GM23338 (cell line): ENCODE measurements at regions not wholly inside any gene's neighbourhood (a gene's known extent, or its start where the extent isn't known, plus 50 kb on each side); places are given as distances from the start of the nearest gene placed in this dataset.

Experiments used
- ATAC-seq: fragments of 200-7000 bp; cut with Tn5 transposase; 3 replicates; pipeline ENCODE4 v1.9.1; 2020
- DNase-seq: peaks from one replicate; pipeline ENCODE4 v3.0.0-alpha.2; 2015; ENCODE audit warnings: low spot score
- H2AFZ ChIP-seq: fragments of 200-600 bp; sonication (generic); 2 replicates; pipeline ENCODE4 v1.8.0; 2016; ENCODE audit warnings: antibody characterized with exemption, mild to moderate bottlenecking, moderate library complexity
- H3F3A ChIP-seq: fragments of 200-600 bp; sonication (generic); replicated peaks from 2 replicates; pipeline ENCODE4 v1.8.0; 2017; ENCODE audit warnings: antibody characterized with exemption, mixed run types, low read depth
- H3K27ac ChIP-seq: fragments of 200-600 bp; sonication (generic); 2 replicates; pipeline ENCODE4 v1.6.1; 2016; ENCODE audit warnings: low read depth
- H3K27me3 ChIP-seq: fragments of 200-600 bp; sonication (generic); 2 replicates; pipeline ENCODE4 v1.8.0; 2016; ENCODE audit warnings: mild to moderate bottlenecking, mixed run types, moderate library complexity; ENCODE audit not compliant: insufficient read depth
- H3K36me3 ChIP-seq: fragments of 200-600 bp; sonication (generic); 2 replicates; pipeline ENCODE4 v1.8.0; 2016; ENCODE audit warnings: mild to moderate bottlenecking; ENCODE audit not compliant: insufficient read depth
- H3K4me1 ChIP-seq: fragments of 200-600 bp; sonication (generic); 2 replicates; pipeline ENCODE4 v1.8.0; 2016; ENCODE audit warnings: mild to moderate bottlenecking, moderate library complexity; ENCODE audit not compliant: insufficient read depth
- H3K4me2 ChIP-seq: fragments of 200-600 bp; sonication (generic); 2 replicates; pipeline ENCODE4 v1.7.1; 2017; ENCODE audit warnings: mixed run types
- H3K4me3 ChIP-seq: fragments of 200-600 bp; sonication (generic); 2 replicates; pipeline ENCODE4 v1.6.1; 2016; ENCODE audit warnings: mixed run types
- H3K79me2 ChIP-seq: fragments of 200-600 bp; sonication (generic); replicated peaks from 2 replicates; pipeline ENCODE4 v1.8.0; 2017; ENCODE audit warnings: mild to moderate bottlenecking; ENCODE audit not compliant: insufficient read depth
- H3K9me2 ChIP-seq: fragments of 200-600 bp; sonication (generic); 2 replicates; pipeline ENCODE4 v1.8.0; 2017; ENCODE audit not compliant: insufficient read depth
- H4K20me1 ChIP-seq: fragments of 200-600 bp; sonication (generic); replicated peaks from 2 replicates; pipeline ENCODE4 v1.8.0; 2017; ENCODE audit warnings: mild to moderate bottlenecking; ENCODE audit not compliant: insufficient read depth
- H3K27ac Mint-ChIP-seq: 2 replicates; pipeline ENCODE4 v1.8.0; 2020; ENCODE audit warnings: inconsistent platforms, mild to moderate bottlenecking, moderate library complexity, mixed read lengths
- H3K27me3 Mint-ChIP-seq: 3 replicates; pipeline ENCODE4 v1.8.0; 2022; ENCODE audit warnings: low read depth, mild to moderate bottlenecking, moderate library complexity, mixed read lengths, inconsistent platforms; ENCODE audit not compliant: insufficient read depth, poor library complexity
- H3K36me3 Mint-ChIP-seq: 3 replicates; pipeline ENCODE4 v1.8.0; 2021; ENCODE audit warnings: low read depth, mild to moderate bottlenecking, inconsistent platforms, moderate library complexity, mixed read lengths
- H3K4me1 Mint-ChIP-seq: 3 replicates; pipeline ENCODE4 v1.8.0; 2020; ENCODE audit warnings: mild to moderate bottlenecking, inconsistent platforms, mixed read lengths
- H3K4me3 Mint-ChIP-seq: 3 replicates; pipeline ENCODE4 v1.8.0; 2021; ENCODE audit warnings: moderate library complexity, mild to moderate bottlenecking, inconsistent platforms, mixed read lengths
- H3K9me3 Mint-ChIP-seq: 3 replicates; pipeline ENCODE4 v1.8.0; 2020; ENCODE audit warnings: moderate library complexity, mild to moderate bottlenecking, inconsistent platforms, mixed read lengths
- CREB1 ChIP-seq: fragments of 250-450 bp; sonication (Bioruptor Pico); IDR thresholded peaks from 2 replicates; pipeline ENCODE4 v1.5.0; 2020; ENCODE audit warnings: low read depth, mild to moderate bottlenecking, moderate library complexity
- EZH2 ChIP-seq: fragments of 200-600 bp; sonication (generic); IDR thresholded peaks from one replicate; pipeline ENCODE4 v1.8.0; 2017; ENCODE audit warnings: antibody characterized with exemption, mild to moderate bottlenecking, low read depth; ENCODE audit not compliant: unreplicated experiment
- EZH2phosphoT487 ChIP-seq: fragments of 200-600 bp; sonication (generic); IDR thresholded peaks from one replicate; pipeline ENCODE4 v1.8.1; 2018; ENCODE audit warnings: antibody characterized with exemption; ENCODE audit not compliant: unreplicated experiment
- JUNB ChIP-seq: IDR thresholded peaks from one replicate; pipeline ENCODE4 v1.6.1; 2016; ENCODE audit warnings: antibody characterized with exemption; ENCODE audit not compliant: unreplicated experiment
- NANOG ChIP-seq: IDR thresholded peaks from 2 replicates; pipeline ENCODE4 v1.6.1; 2016; ENCODE audit warnings: antibody characterized with exemption, borderline replicate concordance
- POLR2AphosphoS5 ChIP-seq: IDR thresholded peaks from 2 replicates; pipeline ENCODE4 v1.6.1; 2016; ENCODE audit warnings: antibody characterized with exemption, low read depth
- STAT1 ChIP-seq: IDR thresholded peaks from one replicate; pipeline ENCODE4 v1.6.1; 2016; ENCODE audit warnings: antibody characterized with exemption; ENCODE audit not compliant: unreplicated experiment
- ZNF114 ChIP-seq: fragments of 250-450 bp; sonication (Bioruptor Pico); IDR thresholded peaks from 2 replicates; pipeline ENCODE4 v1.5.0; 2020; ENCODE audit warnings: mild to moderate bottlenecking, moderate library complexity
- ZNF331 ChIP-seq: fragments of 250-450 bp; sonication (Bioruptor Pico); IDR thresholded peaks from 2 replicates; pipeline ENCODE4 v1.5.0; 2020; ENCODE audit warnings: low read depth, mild to moderate bottlenecking, moderate library complexity
- TF ChIP-seq, protein P1 (sequence below), 2 experiments: fragments of 200-600 bp in 1 of 2; sonication (generic) in 1 of 2; conservative IDR thresholded peaks; 2 replicates each; pipeline versions ENCODE4 v1.5.1 to v1.6.1; 2016 to 2017; ENCODE audit warnings: antibody characterized with exemption in 2 of 2, low read depth in 2 of 2, mild to moderate bottlenecking in 2 of 2, moderate library complexity in 1 of 2
- TF ChIP-seq, protein P2 (sequence below): IDR thresholded peaks from 2 replicates; pipeline ENCODE4 v1.6.1; 2016; ENCODE audit warnings: antibody characterized with exemption
- TF ChIP-seq, protein P3 (sequence below): fragments of 250-450 bp; sonication (Bioruptor Pico); IDR thresholded peaks from 2 replicates; pipeline ENCODE4 v1.5.0; 2020; ENCODE audit warnings: mild to moderate bottlenecking, moderate library complexity
- TF ChIP-seq, protein P4 (sequence below): IDR thresholded peaks from one replicate; pipeline ENCODE4 v1.6.1; 2018; ENCODE audit warnings: antibody characterized with exemption; ENCODE audit not compliant: unreplicated experiment

DNA sequence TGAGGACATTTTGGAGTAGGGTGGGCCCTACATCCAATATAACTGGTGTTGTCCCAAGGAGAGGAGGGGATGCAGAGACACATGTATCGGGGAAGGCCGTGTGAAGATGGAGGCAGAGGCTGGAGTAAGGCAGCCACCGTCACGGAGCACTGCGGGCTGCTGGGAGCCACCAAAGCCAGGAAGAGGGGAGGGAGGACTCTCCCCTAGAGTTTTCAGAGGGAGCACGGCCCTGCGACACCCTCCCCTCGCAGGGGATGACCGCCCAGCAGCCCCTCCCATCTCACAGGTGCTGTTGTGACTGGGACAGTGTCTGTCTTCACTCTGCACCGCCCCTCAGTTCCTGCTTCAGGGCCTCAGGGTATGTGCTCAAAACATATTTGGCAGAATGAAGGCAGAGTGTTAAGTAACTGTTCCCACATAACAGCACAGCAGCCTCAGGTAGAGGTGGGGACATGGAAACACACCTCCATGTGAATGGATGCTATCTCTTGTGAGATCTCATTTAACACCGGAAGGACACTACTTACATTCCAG, 82.2 kb downstream of the RBFOX3 start:
- peaks cover 6% of the 10 kb centered on the region; the same call in 1 of the 2 replicates for H3K4me1 ChIP-seq
- no peaks in the 10 kb centered on the region for H3F3A ChIP-seq
- Mint-ChIP-seq H3K4me3 (no peak overlapping the region), H3K36me3 (no peaks in the 10 kb centered on the region), H3K27me3 (peaks cover 16% of the 10 kb centered on the region), H3K4me1 (peaks cover 35% of the 10 kb centered on the region), H3K27ac (no peak overlapping the region), H3K9me3 (no peaks in the 10 kb centered on the region)
- H3K9me2 ChIP-seq, result 0 out of 2 replicates have a peak, but pooled peaks cover 8% of the 10 kb centered on the region
- no peaks in the 10 kb centered on the region for H3K27me3 ChIP-seq
- H3K36me3 ChIP-seq, result no peaks in the 10 kb centered on the region
- H4K20me1 ChIP-seq, result no peaks in the 10 kb centered on the region
- H3K27ac ChIP-seq, result no peak overlapping the region
- TF ChIP-seq NANOG (no peak), ZNF114 (CRISPR knock-in tag) (no peak), STAT1 (no peak), CREB1 (no peak), EZH2phosphoT487 (no peak), ZNF331 (CRISPR knock-in tag) (no peak), EZH2 (no peak), JUNB (no peak), POLR2AphosphoS5 (no peak)
- TF ChIP-seq, protein P1, sequence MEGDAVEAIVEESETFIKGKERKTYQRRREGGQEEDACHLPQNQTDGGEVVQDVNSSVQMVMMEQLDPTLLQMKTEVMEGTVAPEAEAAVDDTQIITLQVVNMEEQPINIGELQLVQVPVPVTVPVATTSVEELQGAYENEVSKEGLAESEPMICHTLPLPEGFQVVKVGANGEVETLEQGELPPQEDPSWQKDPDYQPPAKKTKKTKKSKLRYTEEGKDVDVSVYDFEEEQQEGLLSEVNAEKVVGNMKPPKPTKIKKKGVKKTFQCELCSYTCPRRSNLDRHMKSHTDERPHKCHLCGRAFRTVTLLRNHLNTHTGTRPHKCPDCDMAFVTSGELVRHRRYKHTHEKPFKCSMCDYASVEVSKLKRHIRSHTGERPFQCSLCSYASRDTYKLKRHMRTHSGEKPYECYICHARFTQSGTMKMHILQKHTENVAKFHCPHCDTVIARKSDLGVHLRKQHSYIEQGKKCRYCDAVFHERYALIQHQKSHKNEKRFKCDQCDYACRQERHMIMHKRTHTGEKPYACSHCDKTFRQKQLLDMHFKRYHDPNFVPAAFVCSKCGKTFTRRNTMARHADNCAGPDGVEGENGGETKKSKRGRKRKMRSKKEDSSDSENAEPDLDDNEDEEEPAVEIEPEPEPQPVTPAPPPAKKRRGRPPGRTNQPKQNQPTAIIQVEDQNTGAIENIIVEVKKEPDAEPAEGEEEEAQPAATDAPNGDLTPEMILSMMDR (conservative IDR thresholded peaks at IDR 0.05; ENCODE audit: low read depth in 2 of 2), result no peak
- TF ChIP-seq, protein P2, sequence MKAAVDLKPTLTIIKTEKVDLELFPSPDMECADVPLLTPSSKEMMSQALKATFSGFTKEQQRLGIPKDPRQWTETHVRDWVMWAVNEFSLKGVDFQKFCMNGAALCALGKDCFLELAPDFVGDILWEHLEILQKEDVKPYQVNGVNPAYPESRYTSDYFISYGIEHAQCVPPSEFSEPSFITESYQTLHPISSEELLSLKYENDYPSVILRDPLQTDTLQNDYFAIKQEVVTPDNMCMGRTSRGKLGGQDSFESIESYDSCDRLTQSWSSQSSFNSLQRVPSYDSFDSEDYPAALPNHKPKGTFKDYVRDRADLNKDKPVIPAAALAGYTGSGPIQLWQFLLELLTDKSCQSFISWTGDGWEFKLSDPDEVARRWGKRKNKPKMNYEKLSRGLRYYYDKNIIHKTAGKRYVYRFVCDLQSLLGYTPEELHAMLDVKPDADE, result no peak
- TF ChIP-seq, protein P3, sequence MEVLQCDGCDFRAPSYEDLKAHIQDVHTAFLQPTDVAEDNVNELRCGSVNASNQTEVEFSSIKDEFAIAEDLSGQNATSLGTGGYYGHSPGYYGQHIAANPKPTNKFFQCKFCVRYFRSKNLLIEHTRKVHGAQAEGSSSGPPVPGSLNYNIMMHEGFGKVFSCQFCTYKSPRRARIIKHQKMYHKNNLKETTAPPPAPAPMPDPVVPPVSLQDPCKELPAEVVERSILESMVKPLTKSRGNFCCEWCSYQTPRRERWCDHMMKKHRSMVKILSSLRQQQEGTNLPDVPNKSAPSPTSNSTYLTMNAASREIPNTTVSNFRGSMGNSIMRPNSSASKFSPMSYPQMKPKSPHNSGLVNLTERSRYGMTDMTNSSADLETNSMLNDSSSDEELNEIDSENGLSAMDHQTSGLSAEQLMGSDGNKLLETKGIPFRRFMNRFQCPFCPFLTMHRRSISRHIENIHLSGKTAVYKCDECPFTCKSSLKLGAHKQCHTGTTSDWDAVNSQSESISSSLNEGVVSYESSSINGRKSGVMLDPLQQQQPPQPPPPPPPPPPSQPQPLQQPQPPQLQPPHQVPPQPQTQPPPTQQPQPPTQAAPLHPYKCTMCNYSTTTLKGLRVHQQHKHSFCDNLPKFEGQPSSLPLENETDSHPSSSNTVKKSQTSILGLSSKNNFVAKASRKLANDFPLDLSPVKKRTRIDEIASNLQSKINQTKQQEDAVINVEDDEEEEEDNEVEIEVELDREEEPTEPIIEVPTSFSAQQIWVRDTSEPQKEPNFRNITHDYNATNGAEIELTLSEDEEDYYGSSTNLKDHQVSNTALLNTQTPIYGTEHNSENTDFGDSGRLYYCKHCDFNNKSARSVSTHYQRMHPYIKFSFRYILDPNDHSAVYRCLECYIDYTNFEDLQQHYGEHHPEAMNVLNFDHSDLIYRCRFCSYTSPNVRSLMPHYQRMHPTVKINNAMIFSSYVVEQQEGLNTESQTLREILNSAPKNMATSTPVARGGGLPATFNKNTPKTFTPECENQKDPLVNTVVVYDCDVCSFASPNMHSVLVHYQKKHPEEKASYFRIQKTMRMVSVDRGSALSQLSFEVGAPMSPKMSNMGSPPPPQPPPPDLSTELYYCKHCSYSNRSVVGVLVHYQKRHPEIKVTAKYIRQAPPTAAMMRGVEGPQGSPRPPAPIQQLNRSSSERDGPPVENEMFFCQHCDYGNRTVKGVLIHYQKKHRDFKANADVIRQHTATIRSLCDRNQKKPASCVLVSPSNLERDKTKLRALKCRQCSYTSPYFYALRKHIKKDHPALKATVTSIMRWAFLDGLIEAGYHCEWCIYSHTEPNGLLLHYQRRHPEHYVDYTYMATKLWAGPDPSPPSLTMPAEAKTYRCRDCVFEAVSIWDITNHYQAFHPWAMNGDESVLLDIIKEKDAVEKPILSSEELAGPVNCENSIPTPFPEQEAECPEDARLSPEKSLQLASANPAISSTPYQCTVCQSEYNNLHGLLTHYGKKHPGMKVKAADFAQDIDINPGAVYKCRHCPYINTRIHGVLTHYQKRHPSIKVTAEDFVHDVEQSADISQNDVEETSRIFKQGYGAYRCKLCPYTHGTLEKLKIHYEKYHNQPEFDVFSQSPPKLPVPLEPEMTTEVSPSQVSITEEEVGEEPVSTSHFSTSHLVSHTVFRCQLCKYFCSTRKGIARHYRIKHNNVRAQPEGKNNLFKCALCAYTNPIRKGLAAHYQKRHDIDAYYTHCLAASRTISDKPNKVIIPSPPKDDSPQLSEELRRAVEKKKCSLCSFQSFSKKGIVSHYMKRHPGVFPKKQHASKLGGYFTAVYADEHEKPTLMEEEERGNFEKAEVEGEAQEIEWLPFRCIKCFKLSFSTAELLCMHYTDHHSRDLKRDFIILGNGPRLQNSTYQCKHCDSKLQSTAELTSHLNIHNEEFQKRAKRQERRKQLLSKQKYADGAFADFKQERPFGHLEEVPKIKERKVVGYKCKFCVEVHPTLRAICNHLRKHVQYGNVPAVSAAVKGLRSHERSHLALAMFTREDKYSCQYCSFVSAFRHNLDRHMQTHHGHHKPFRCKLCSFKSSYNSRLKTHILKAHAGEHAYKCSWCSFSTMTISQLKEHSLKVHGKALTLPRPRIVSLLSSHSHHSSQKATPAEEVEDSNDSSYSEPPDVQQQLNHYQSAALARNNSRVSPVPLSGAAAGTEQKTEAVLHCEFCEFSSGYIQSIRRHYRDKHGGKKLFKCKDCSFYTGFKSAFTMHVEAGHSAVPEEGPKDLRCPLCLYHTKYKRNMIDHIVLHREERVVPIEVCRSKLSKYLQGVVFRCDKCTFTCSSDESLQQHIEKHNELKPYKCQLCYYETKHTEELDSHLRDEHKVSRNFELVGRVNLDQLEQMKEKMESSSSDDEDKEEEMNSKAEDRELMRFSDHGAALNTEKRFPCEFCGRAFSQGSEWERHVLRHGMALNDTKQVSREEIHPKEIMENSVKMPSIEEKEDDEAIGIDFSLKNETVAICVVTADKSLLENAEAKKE (CRISPR knock-in tag), result no peak
- TF ChIP-seq, protein P4, sequence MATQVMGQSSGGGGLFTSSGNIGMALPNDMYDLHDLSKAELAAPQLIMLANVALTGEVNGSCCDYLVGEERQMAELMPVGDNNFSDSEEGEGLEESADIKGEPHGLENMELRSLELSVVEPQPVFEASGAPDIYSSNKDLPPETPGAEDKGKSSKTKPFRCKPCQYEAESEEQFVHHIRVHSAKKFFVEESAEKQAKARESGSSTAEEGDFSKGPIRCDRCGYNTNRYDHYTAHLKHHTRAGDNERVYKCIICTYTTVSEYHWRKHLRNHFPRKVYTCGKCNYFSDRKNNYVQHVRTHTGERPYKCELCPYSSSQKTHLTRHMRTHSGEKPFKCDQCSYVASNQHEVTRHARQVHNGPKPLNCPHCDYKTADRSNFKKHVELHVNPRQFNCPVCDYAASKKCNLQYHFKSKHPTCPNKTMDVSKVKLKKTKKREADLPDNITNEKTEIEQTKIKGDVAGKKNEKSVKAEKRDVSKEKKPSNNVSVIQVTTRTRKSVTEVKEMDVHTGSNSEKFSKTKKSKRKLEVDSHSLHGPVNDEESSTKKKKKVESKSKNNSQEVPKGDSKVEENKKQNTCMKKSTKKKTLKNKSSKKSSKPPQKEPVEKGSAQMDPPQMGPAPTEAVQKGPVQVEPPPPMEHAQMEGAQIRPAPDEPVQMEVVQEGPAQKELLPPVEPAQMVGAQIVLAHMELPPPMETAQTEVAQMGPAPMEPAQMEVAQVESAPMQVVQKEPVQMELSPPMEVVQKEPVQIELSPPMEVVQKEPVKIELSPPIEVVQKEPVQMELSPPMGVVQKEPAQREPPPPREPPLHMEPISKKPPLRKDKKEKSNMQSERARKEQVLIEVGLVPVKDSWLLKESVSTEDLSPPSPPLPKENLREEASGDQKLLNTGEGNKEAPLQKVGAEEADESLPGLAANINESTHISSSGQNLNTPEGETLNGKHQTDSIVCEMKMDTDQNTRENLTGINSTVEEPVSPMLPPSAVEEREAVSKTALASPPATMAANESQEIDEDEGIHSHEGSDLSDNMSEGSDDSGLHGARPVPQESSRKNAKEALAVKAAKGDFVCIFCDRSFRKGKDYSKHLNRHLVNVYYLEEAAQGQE, result no peak
- DNase-seq (no peak), ATAC-seq (no peak)
- H3K4me3 ChIP-seq, result no peak overlapping the region
- no peak overlapping the region for H2AFZ ChIP-seq
- no peak overlapping the region for H3K4me2 ChIP-seq
- H3K79me2 ChIP-seq, result no peaks in the 10 kb centered on the region
